Prostate gland (tissue), 2 donors: ENCODE measurements at regions not wholly inside any gene's neighbourhood (a gene's known extent, or its start where the extent isn't known, plus 50 kb on each side); places are given as distances from the start of the nearest gene placed in this dataset.
"Not testable (repeated sequence)": the region's sequence is repeated elsewhere in the genome, so short reads cannot be mapped to it uniquely, and the experiment has no call there.

ENCODE experiments used
- DNase-seq: peaks from one replicate; pipeline ENCODE4 v3.0.0-alpha.2; 2019; ENCODE audit warnings: low spot score
- H3K27ac ChIP-seq, 2 donors: fragments of 200-600 bp; sonication (generic); 2 replicates each; pipeline ENCODE4 v1.5.1; 2017 to 2019
- H3K27me3 ChIP-seq: fragments of 200-600 bp; sonication (generic); replicated peaks from 2 replicates; pipeline ENCODE4 v1.5.1; 2019; ENCODE audit not compliant: insufficient read depth
- H3K36me3 ChIP-seq, 2 donors: fragments of 200-600 bp; sonication (generic); 1 replicate in 1 of 2; 2 replicates in 1 of 2; pipeline versions ENCODE4 v1.5.1 to v1.8.1; 2017 to 2019
- H3K4me1 ChIP-seq: fragments of 200-600 bp; sonication (generic); replicated peaks from 2 replicates; pipeline ENCODE4 v1.5.1; 2019
- H3K4me3 ChIP-seq, 2 donors: fragments of 200-600 bp; sonication (generic); 2 replicates each; pipeline ENCODE4 v1.5.1; 2017 to 2019
- H3K9me3 ChIP-seq: fragments of 200-600 bp; sonication (generic); 2 replicates; pipeline ENCODE4 v1.5.1; 2017
- POLR2A ChIP-seq: fragments of 450-650 bp; IDR thresholded peaks from one replicate; pipeline ENCODE4 v1.6.1; 2016; ENCODE audit warnings: antibody characterized with exemption, mild to moderate bottlenecking
- POLR2AphosphoS5 ChIP-seq: sonication (generic); formaldehyde crosslinking; IDR thresholded peaks from one replicate; pipeline ENCODE4 v1.6.1; 2017; ENCODE audit warnings: antibody characterized with exemption
- WGBS: methylation state at CpG from one replicate; pipeline ENCODE4 v1.1.5; 2018; 5-methylcytosine and 5-hydroxymethylcytosine counted together
- intact Hi-C: fragments of 100-400 bp; cut with DNase I; formaldehyde crosslinking; loops from one replicate; pipeline ENCODE4 v1.14.2; 2022
- TF ChIP-seq, protein P1 (sequence below), 4 experiments: fragments of 200-600 bp in 2 of 4; fragments of 450-650 bp in 2 of 4; sonication (generic) in 2 of 4; IDR thresholded peaks; 1 replicate in 3 of 4; 2 replicates in 1 of 4; pipeline ENCODE4 v1.5.1; 2016 to 2019; ENCODE audit warnings: antibody characterized with exemption in 4 of 4, mild to moderate bottlenecking in 2 of 4, moderate library complexity in 2 of 4

DNA sequence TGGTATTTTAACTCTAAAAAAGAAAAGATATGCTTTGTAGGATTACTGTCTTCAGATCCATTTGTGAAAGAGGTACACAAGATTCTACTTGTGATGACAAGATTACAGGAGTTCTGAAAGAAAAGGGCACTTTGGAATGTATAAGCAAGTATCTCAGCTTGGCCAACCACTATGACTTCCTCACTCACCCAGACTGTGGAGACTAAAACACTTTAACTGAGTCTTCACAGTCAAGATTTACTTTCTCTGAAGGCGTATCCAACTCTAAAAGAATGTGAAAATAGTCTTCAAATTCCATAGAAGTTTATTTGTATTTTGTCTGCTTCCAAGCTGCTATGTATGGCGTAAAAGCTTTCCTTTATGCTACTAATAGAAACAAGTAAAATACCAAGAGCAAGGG lies 76.1 kb upstream of the SRRM3 start:
- H3K27me3 ChIP-seq = no peaks in the 10 kb centered on the region
- WGBS = 89% methylated on average over 2 of the region's 2 CpGs
- intact Hi-C loops = no loop called here

DNA sequence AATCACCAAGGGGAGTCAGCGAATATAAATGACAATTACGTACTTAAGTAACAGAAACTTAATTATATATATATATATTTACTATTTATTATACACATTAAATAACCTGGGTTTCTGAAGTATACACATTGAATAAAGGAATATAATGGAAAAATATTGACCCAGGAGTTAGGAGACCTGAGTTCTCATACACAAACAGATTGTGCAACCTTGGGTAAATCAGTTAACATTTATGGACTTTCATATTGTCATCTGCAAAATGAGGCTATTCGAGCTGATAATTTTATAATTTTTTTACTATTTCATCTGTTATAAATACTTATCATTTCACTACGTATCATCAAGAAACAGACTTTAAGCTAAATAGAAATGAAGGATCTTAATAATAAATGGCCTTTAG lies 75.1 kb upstream of the SRRM3 start:
- no peak for TF ChIP-seq POLR2AphosphoS5
- TF ChIP-seq, protein P1, sequence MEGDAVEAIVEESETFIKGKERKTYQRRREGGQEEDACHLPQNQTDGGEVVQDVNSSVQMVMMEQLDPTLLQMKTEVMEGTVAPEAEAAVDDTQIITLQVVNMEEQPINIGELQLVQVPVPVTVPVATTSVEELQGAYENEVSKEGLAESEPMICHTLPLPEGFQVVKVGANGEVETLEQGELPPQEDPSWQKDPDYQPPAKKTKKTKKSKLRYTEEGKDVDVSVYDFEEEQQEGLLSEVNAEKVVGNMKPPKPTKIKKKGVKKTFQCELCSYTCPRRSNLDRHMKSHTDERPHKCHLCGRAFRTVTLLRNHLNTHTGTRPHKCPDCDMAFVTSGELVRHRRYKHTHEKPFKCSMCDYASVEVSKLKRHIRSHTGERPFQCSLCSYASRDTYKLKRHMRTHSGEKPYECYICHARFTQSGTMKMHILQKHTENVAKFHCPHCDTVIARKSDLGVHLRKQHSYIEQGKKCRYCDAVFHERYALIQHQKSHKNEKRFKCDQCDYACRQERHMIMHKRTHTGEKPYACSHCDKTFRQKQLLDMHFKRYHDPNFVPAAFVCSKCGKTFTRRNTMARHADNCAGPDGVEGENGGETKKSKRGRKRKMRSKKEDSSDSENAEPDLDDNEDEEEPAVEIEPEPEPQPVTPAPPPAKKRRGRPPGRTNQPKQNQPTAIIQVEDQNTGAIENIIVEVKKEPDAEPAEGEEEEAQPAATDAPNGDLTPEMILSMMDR (IDR thresholded peaks at IDR 0.05) = no peak
- no peaks in the 10 kb centered on the region for H3K4me1 ChIP-seq
- no peak overlapping the region for H3K27ac ChIP-seq
- H3K36me3 ChIP-seq = no peaks in the 10 kb centered on the region
- WGBS = 86% methylated on average over 4 of the region's 4 CpGs
- DNase-seq = no peak
- intact Hi-C loops = no loop called here
- no peak overlapping the region for H3K4me3 ChIP-seq
- no peaks in the 10 kb centered on the region for H3K27me3 ChIP-seq
- no peaks in the 10 kb centered on the region for H3K9me3 ChIP-seq

More for the DNA sequence above, 76.1 kb upstream of the SRRM3 start:
- Histone ChIP-seq H3K9me3 (no peaks in the 10 kb centered on the region), H3K36me3 (no peaks in the 10 kb centered on the region), H3K4me3 (no peak overlapping the region), H3K27ac (no peak overlapping the region), H3K4me1 (no peaks in the 10 kb centered on the region)
- TF ChIP-seq POLR2AphosphoS5 = no peak
- TF ChIP-seq, protein P1 (IDR thresholded peaks at IDR 0.05) = no peak
- TF ChIP-seq POLR2A = no peak
- DNase-seq = no peak

DNA sequence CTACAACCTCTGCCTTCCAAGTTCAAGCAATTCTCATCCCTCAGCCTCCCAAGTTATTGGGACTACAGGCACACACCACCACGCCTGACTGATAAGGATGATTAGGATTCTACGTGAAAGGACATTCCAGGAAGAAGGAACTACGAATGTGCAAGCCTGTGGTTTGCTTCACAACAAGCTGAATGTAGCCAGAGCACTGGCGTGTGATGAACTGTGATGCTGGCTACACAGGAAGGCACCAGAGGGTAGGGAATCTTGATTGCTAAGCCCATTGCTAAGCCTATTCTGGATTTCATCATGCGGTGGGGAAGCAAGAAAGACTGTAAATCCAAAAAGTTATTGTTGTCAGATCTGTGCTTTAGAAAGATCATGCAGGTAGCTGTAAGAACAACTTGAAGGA lies 72.3 kb upstream of the SRRM3 start:
- WGBS = 69% methylated on average over 5 of the region's 5 CpGs
- Histone ChIP-seq H3K27me3 (no peaks in the 10 kb centered on the region), H3K4me3 (no peak overlapping the region), H3K9me3 (no peaks in the 10 kb centered on the region), H3K27ac (no peak overlapping the region), H3K36me3 (no peaks in the 10 kb centered on the region), H3K4me1 (no peaks in the 10 kb centered on the region)
- TF ChIP-seq, protein P1 (IDR thresholded peaks at IDR 0.05) = no peak
- TF ChIP-seq POLR2A = no peak
- TF ChIP-seq POLR2AphosphoS5 = no peak
- intact Hi-C loops = no loop called here
- no peak for DNase-seq

DNA sequence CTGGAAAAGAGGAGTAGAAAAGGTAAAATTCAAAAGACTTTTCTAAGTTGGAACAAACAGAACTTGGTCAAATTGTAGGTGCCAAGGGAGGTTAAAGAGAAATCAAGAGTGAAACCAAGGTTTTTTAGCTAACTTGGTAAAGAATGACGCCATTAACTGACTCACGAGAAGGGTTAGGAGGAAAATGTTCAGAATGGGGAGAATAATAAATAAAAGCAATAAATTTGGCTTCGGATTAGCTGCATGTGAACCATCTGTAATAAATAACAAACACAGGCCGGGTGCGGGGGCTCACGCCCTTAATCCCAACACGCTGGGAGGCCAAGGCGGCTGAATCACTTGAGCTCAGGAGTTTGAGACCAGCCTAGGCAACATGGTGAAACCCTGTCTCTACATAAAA lies 71.9 kb upstream of the SRRM3 start:
- Histone ChIP-seq H3K27me3 (no peaks in the 10 kb centered on the region), H3K9me3 (no peaks in the 10 kb centered on the region), H3K4me3 (no peak overlapping the region), H3K4me1 (no peaks in the 10 kb centered on the region), H3K36me3 (no peaks in the 10 kb centered on the region), H3K27ac (no peak overlapping the region)
- no peak for DNase-seq
- 91% methylated on average over 8 of the region's 8 CpGs for WGBS
- TF ChIP-seq POLR2AphosphoS5 (no peak), POLR2A (no peak)
- TF ChIP-seq, protein P1 (IDR thresholded peaks at IDR 0.05) = no peak
- intact Hi-C loops = no loop called here

DNA sequence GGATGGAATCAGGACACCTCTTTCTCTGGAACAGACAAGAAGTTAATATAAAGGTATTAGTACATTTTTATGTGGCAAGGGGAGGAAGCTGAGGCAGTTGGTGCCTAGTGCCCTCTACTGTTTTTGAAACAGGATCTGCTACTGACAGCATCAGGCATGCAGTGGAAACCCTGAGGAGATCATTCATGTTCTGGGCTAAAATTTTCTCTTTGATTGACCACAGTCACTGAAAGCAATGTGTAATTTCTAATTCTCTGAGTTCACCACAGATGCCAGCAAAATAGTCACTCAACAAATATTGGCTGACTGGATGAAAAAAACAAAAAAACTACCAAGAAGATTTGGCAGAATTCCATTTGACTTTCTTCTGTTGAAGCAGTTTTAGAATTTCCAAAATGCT lies 71.0 kb upstream of the SRRM3 start:
- H3K27me3 ChIP-seq, H3K9me3 ChIP-seq, H3K4me3 ChIP-seq, H3K36me3 ChIP-seq, H3K27ac ChIP-seq, intact Hi-C loops, H3K4me1 ChIP-seq: not testable (repeated sequence)
- DNase-seq = peak; percentile 47
- peak; percentile 32 for TF ChIP-seq POLR2AphosphoS5
- TF ChIP-seq, protein P1 (IDR thresholded peaks at IDR 0.05) = peak in 3 of 4 experiments; percentile 20 to 51 (median 41)

DNA sequence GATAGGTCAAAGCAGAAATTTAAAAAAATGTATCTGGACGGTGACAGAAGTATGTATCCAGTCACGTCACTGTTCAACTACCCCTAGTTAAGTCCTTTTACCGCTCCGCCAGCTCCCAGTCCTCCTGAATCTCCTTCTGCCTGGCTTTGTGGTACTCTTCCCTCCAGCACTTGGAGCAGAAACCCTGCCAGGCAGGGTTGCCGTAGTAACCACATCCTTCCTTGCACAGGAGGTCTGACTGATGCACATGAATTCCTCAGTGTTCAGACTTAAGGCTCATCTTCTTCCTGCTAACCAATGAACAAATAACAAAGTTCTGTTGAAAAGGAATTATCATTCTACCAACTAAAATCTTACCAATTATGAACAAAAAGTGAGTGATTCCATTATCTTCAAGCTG lies 69.8 kb upstream of the SRRM3 start:
- H3K9me3 ChIP-seq, H3K27me3 ChIP-seq, H3K36me3 ChIP-seq, DNase-seq, H3K27ac ChIP-seq, H3K4me1 ChIP-seq, H3K4me3 ChIP-seq, intact Hi-C loops: not testable (repeated sequence)
- WGBS = 79% methylated on average over 5 of the region's 5 CpGs
